Heart left ventricle (tissue), 16 donors: ENCODE measurements at regions not wholly inside any gene's neighbourhood (a gene's known extent, or its start where the extent isn't known, plus 50 kb on each side); places are given as distances from the start of the nearest gene placed in this dataset.

ENCODE experiments used
- ATAC-seq, 4 donors: fragments of 200-7000 bp; cut with Tn5 transposase; one replicate each; pipeline ENCODE4 v1.9.1; 2020 to 2022; ENCODE audit warnings: moderate library complexity in 4 of 4, mild to moderate bottlenecking in 3 of 4, moderate number of reproducible peaks in 1 of 4
- DNase-seq, 5 donors: peaks; one replicate each; pipeline ENCODE4 v3.0.0-alpha.2; 2020
- H3K27ac ChIP-seq, 12 donors: fragments of 200-600 bp; sonication (generic) in 4 of 12; one replicate each; pipeline versions ENCODE4 v1.5.0 to v1.8.0; 2016 to 2022; ENCODE audit warnings: mild to moderate bottlenecking in 2 of 12
- H3K27me3 ChIP-seq, 9 donors: fragments of 200-600 bp; sonication (generic) in 2 of 9; one replicate each; pipeline versions ENCODE4 v1.5.1 to v1.8.0; 2016 to 2022; ENCODE audit warnings: mild to moderate bottlenecking in 3 of 9
- H3K36me3 ChIP-seq, 9 donors: fragments of 200-600 bp; sonication (generic) in 2 of 9; one replicate each; pipeline versions ENCODE4 v1.5.0 to v1.8.0; 2018 to 2022; ENCODE audit warnings: mild to moderate bottlenecking in 2 of 9
- H3K4me1 ChIP-seq, 12 donors: fragments of 200-600 bp; sonication (generic) in 4 of 12; one replicate each; pipeline versions ENCODE4 v1.5.0 to v1.8.0; 2016 to 2022; ENCODE audit warnings: mild to moderate bottlenecking in 3 of 12
- H3K4me3 ChIP-seq, 12 donors: fragments of 200-600 bp; sonication (generic) in 4 of 12; one replicate each; pipeline versions ENCODE4 v1.5.0 to v1.8.0; 2017 to 2022; ENCODE audit warnings: mild to moderate bottlenecking in 9 of 12, moderate library complexity in 4 of 12
- H3K9me3 ChIP-seq, 12 donors: fragments of 200-600 bp; sonication (generic) in 4 of 12; one replicate each; pipeline versions ENCODE4 v1.5.0 to v1.8.0; 2016 to 2022; ENCODE audit warnings: mild to moderate bottlenecking in 1 of 12
- POLR2A ChIP-seq, 2 donors: fragments of 450-650 bp; IDR thresholded peaks; one replicate each; pipeline ENCODE4 v1.6.1; 2017; ENCODE audit warnings: antibody characterized with exemption in 2 of 2, mild to moderate bottlenecking in 2 of 2, moderate library complexity in 2 of 2
- WGBS, 4 donors: extraction: QIAGEN DNeasy Blood & Tissue Kit in 2 of 4; methylation state at CpG; one replicate each; pipeline versions ENCODE4 v1.1.5 to v1.1.7; 2013 to 2018; 5-methylcytosine and 5-hydroxymethylcytosine counted together
- intact Hi-C, 10 donors: fragments of 100-400 bp; cut with DNase I; formaldehyde crosslinking; loops; one replicate each; pipeline versions ENCODE4 v1.11.1 to v1.14.2; 2022
- TF ChIP-seq, protein P1 (sequence below), 12 donors: fragments of 200-600 bp; sonication (generic) in 4 of 12; IDR thresholded peaks; one replicate each; pipeline versions ENCODE4 v1.5.0 to v1.8.0; 2018 to 2022; ENCODE audit warnings: antibody characterized with exemption in 12 of 12, mild to moderate bottlenecking in 5 of 12
- donor health status: ischemic (EF 13 %, LVEDD 7.1; RV severe dilation, severe dysfunction).
- donor health status: healthy with polysubstance abuse.
- donor health status: DM: no; HTN: yes; CAD: no.
- donor health status: DM: no; HTN: no; CAD: no.
- donor health status: ischemic (EF 25% LVEDD 6.9; RV normal size, moderate dysfunction).
- donor health status: ischemic (EF 25% LVEDD 5.7; RV mildly dilated, moderate dysfunction).
- donor health status: healthy.
- donor health status: DM: yes; HTN: yes; CAD: no.
- donor health status: ischemic (EF 35%, LVEDD 5.7; RV mildly dilated, moderate dysfunction).
- donor health status: nonischemic (EF 11% LVEDD 7.7; RV severe dilation, severe dysfunction).
- donor health status: DM: yes; HTN: yes; CAD: no.
- donor health status: PGD.
- donor health status: ischemic (EF 29% LVEDD 5.4; RV normal size, mild dysfunction).
- donor health status: nonischemic (EF 23%, LVEDD 6.1; RV moderate dilation, normal function).

DNA sequence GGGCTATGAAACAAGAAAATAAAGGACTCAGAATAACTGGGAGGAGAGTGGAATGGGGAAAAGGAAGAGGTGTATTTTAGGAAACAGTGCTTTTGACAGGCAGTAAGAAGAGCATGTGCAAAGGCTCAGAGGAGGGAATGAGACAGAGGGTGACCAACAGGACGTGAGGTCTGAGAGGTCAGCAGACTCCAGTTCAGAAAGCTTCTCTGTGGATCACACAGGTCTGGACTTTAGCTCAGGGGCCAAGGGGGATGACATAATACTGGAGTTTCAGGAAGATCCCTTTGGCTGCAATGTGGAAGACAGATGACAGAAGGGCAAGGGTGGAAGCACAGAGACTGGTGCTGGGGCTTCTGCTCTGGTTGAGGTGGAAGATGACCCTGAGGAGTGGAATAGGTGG, 489.9 kb upstream of the CDH5 start:
- H3K9me3 ChIP-seq: peaks cover 0 to 7% (median 0%) of the 10 kb centered on the region in 12 donors
- WGBS, 4 donors: 35 to 58% (median 51%) methylated on average over 1 of the region's 1 CpG
- H3K27ac ChIP-seq: no peak overlapping the region
- H3K27me3 ChIP-seq: no peaks in the 10 kb centered on the region
- no peak overlapping the region for H3K4me3 ChIP-seq
- no peak for TF ChIP-seq POLR2A (IDR thresholded peaks at IDR 0.05)
- TF ChIP-seq, protein P1, sequence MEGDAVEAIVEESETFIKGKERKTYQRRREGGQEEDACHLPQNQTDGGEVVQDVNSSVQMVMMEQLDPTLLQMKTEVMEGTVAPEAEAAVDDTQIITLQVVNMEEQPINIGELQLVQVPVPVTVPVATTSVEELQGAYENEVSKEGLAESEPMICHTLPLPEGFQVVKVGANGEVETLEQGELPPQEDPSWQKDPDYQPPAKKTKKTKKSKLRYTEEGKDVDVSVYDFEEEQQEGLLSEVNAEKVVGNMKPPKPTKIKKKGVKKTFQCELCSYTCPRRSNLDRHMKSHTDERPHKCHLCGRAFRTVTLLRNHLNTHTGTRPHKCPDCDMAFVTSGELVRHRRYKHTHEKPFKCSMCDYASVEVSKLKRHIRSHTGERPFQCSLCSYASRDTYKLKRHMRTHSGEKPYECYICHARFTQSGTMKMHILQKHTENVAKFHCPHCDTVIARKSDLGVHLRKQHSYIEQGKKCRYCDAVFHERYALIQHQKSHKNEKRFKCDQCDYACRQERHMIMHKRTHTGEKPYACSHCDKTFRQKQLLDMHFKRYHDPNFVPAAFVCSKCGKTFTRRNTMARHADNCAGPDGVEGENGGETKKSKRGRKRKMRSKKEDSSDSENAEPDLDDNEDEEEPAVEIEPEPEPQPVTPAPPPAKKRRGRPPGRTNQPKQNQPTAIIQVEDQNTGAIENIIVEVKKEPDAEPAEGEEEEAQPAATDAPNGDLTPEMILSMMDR (IDR thresholded peaks at IDR 0.05): no peak
- H3K4me1 ChIP-seq: no peaks in the 10 kb centered on the region
- ATAC-seq: no peak
- no peaks in the 10 kb centered on the region for H3K36me3 ChIP-seq
- intact Hi-C loops: no loop called here
- no peak for DNase-seq

DNA sequence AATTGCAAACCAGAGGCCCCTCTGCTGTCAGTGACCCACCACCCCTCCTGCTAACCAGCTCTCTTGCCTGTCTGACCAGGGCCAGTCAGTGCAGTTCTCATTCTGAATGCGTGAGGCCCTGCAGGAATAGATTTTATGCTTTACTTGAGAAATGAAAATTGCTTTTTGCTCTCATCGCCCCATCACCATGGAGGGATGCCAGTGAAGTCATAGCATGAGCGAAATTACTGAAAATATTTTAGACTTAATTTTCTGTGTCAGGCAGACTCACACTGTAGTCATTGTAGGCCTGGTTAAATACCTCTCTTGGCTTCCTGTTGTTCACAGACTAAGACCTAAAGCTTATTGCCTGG, 490.5 kb upstream of the CDH5 start:
- Histone ChIP-seq H3K27ac (no peak overlapping the region), H3K9me3 (peaks cover 0 to 7% (median 0%) of the 10 kb centered on the region in 12 donors), H3K4me3 (no peak overlapping the region), H3K36me3 (no peaks in the 10 kb centered on the region), H3K27me3 (no peaks in the 10 kb centered on the region), H3K4me1 (no peaks in the 10 kb centered on the region)
- 93 to 97% (median 96%) methylated on average over 3 of the region's 3 CpGs for WGBS, 4 donors
- DNase-seq (no peak), ATAC-seq (no peak)
- intact Hi-C loops: no loop called here
- TF ChIP-seq POLR2A (IDR thresholded peaks at IDR 0.05): no peak
- TF ChIP-seq, protein P1 (IDR thresholded peaks at IDR 0.05): no peak

GRCh38 chr16:65875381-65876055, 491.0 kb upstream of the CDH5 start:
- H3K36me3 ChIP-seq: no peaks in the 10 kb centered on the region
- 73 to 76% (median 74%) methylated on average over 6 of the region's 6 CpGs for WGBS, 4 donors
- no peaks in the 10 kb centered on the region for H3K27me3 ChIP-seq
- H3K4me1 ChIP-seq: no peaks in the 10 kb centered on the region
- DNase-seq: no peak
- no peak for ATAC-seq
- H3K9me3 ChIP-seq: peaks cover 0 to 2% (median 0%) of the 10 kb centered on the region in 12 donors
- TF ChIP-seq, protein P1 (IDR thresholded peaks at IDR 0.05): no peak
- no peak for TF ChIP-seq POLR2A (IDR thresholded peaks at IDR 0.05)
- no peak overlapping the region for H3K4me3 ChIP-seq
- intact Hi-C loops: no loop called here
- H3K27ac ChIP-seq: no peak overlapping the region

- intact Hi-C loops: no loop called here
- 69 to 78% (median 73%) methylated on average over 4 of the region's 4 CpGs for WGBS, 4 donors
- Histone ChIP-seq H3K4me3 (no peak overlapping the region), H3K4me1 (no peaks in the 10 kb centered on the region), H3K9me3 (peaks cover 0 to 10% (median 4%) of the 10 kb centered on the region in 12 donors), H3K27ac (no peak overlapping the region), H3K36me3 (no peaks in the 10 kb centered on the region), H3K27me3 (no peaks in the 10 kb centered on the region)
- DNase-seq: no peak
- no peak for TF ChIP-seq POLR2A (IDR thresholded peaks at IDR 0.05)
- TF ChIP-seq, protein P1 (IDR thresholded peaks at IDR 0.05): no peak
- ATAC-seq: no peak
These were observed 497.2 kb upstream of the CDH5 start for GRCh38 chr16:65869261-65869660.
